A673 (cell line): ENCODE measurements at regions not wholly inside any gene's neighbourhood (a gene's known extent, or its start where the extent isn't known, plus 50 kb on each side); places are given as distances from the start of the nearest gene placed in this dataset.
A peak's percentile ranks its signal among the peaks of the same experiment; 100 is the strongest.

ENCODE experiments used
- BruUV-seq: library from RNA; stranded (reverse); fragments of 400-500 nt; replicated peaks from 2 replicates; lab custom pipeline; 2021; lab: Mats Ljungman, UMichigan
- CTCF ChIA-PET: fragments of 300-600 bp; sonication (Branson Sonifier 250); formaldehyde crosslinking; loops from one replicate; lab custom pipeline; 2022; ENCODE audit warnings: antibody characterized with exemption; lab: Charles Lee
- POLR2A ChIA-PET: fragments of 300-600 bp; sonication (Branson Sonifier 250); formaldehyde crosslinking; loops from one replicate; lab custom pipeline; 2022; ENCODE audit warnings: antibody characterized with exemption; ENCODE audit not compliant: low non-redundant PET; lab: Charles Lee
- DNase-seq: peaks from one replicate; pipeline ENCODE4 v3.0.0-alpha.2; 2015; ENCODE audit warnings: low spot score
- H3K27ac ChIP-seq: fragments of 200-600 bp; sonication (generic); 2 replicates; pipeline ENCODE4 v1.5.1; 2016; ENCODE audit warnings: mixed run types, low read depth, mild to moderate bottlenecking, mixed read lengths, antibody characterized with exemption, low read length; ENCODE audit not compliant: poor library complexity, severe bottlenecking
- H3K27me3 ChIP-seq: fragments of 200-600 bp; sonication (generic); replicated peaks from 2 replicates; pipeline ENCODE4 v1.6.1; 2017; ENCODE audit warnings: mixed run types, low read depth, mild to moderate bottlenecking, mixed read lengths, antibody characterized with exemption, low read length; ENCODE audit not compliant: insufficient read depth, poor library complexity
- H3K36me3 ChIP-seq: fragments of 200-600 bp; sonication (generic); 2 replicates; pipeline ENCODE4 v1.6.1; 2016; ENCODE audit warnings: mixed run types, mild to moderate bottlenecking, mixed read lengths, antibody characterized with exemption, low read length; ENCODE audit not compliant: insufficient read depth, poor library complexity, severe bottlenecking
- H3K4me1 ChIP-seq: fragments of 200-600 bp; sonication (generic); 2 replicates; pipeline ENCODE4 v1.6.1; 2017; ENCODE audit warnings: mixed run types, mild to moderate bottlenecking, mixed read lengths, antibody characterized with exemption, low read length; ENCODE audit not compliant: insufficient read depth, poor library complexity, severe bottlenecking
- H3K4me3 ChIP-seq: fragments of 200-600 bp; sonication (generic); 2 replicates; pipeline ENCODE4 v1.5.1; 2016; ENCODE audit warnings: low read depth, mixed run types, mild to moderate bottlenecking, mixed read lengths, low read length; ENCODE audit not compliant: poor library complexity, severe bottlenecking
- H3K9me3 ChIP-seq: fragments of 200-600 bp; sonication (generic); 2 replicates; pipeline ENCODE4 v1.6.1; 2016; ENCODE audit warnings: mixed run types, low read depth, mild to moderate bottlenecking, mixed read lengths, antibody characterized with exemption, low read length; ENCODE audit not compliant: poor library complexity, severe bottlenecking
- CTCF ChIP-seq: fragments of 300-800, 200-600 bp; sonication (generic); conservative IDR thresholded peaks from 2 replicates; pipeline ENCODE4 v1.5.1; 2017; ENCODE audit warnings: low read depth, mild to moderate bottlenecking, antibody characterized with exemption, low read length, moderate library complexity, mixed read lengths
- EZH2 ChIP-seq: fragments of 200-600 bp; sonication (generic); IDR thresholded peaks from 2 replicates; pipeline ENCODE4 v1.6.1; 2017; ENCODE audit warnings: borderline replicate concordance, low read depth, mild to moderate bottlenecking, mixed read lengths, antibody characterized with exemption, low read length; ENCODE audit not compliant: poor library complexity, severe bottlenecking
- intact Hi-C: fragments of 100-400 bp; cut with micrococcal nuclease; formaldehyde crosslinking; loops from one replicate; pipeline ENCODE4 v1.10.0; 2022; ENCODE audit not compliant: unreplicated experiment

- H3K4me3 ChIP-seq: no peak overlapping the region
- H3K4me1 ChIP-seq: no peaks in the 10 kb centered on the region
- ChIA-PET CTCF (no interaction called here), POLR2A (no interaction called here)
- intact Hi-C loops: no loop called here
- no peaks in the 10 kb centered on the region for H3K9me3 ChIP-seq
- H3K27ac ChIP-seq: no peak overlapping the region
- no peaks in the 10 kb centered on the region for H3K27me3 ChIP-seq
- no peaks in the 10 kb centered on the region for H3K36me3 ChIP-seq
- no peak for DNase-seq
- BruUV-seq: no TSS peak
- TF ChIP-seq CTCF: no peak
- no peak for TF ChIP-seq EZH2
Measured at GRCh38 chr4:147071209-147071740, 125.6 kb upstream of the TTC29 start.

GRCh38 chr4:147076179-147076578, 130.5 kb upstream of the TTC29 start:
- Histone ChIP-seq H3K27ac (no peak overlapping the region), H3K4me3 (no peak overlapping the region), H3K9me3 (no peaks in the 10 kb centered on the region), H3K4me1 (peaks cover 11% of the 10 kb centered on the region), H3K27me3 (no peaks in the 10 kb centered on the region), H3K36me3 (no peaks in the 10 kb centered on the region)
- no TSS peak for BruUV-seq
- TF ChIP-seq EZH2: no peak
- POLR2A ChIA-PET: no interaction called here
- CTCF ChIA-PET: interaction anchor here (0.5 kb wide), 1 partner anchor 85 kb away, joined by 3 read pairs; no protein-coding TSS in a partner anchor
- intact Hi-C loops: no loop called here
- peak; percentile 56 for DNase-seq

GRCh38 chr4:147076728-147077127, 131.1 kb upstream of the TTC29 start:
- no peaks in the 10 kb centered on the region for H3K9me3 ChIP-seq
- H3K27me3 ChIP-seq: no peaks in the 10 kb centered on the region
- H3K4me1 ChIP-seq: peaks cover 11% of the 10 kb centered on the region
- intact Hi-C loops: no loop called here
- no peak for TF ChIP-seq CTCF
- TF ChIP-seq EZH2: no peak
- ChIA-PET CTCF (interaction anchor here (0.5 kb wide), 1 partner anchor 84 kb away, joined by 3 read pairs; no protein-coding TSS in a partner anchor), POLR2A (no interaction called here)
- BruUV-seq: no TSS peak
- no peaks in the 10 kb centered on the region for H3K36me3 ChIP-seq
- no peak overlapping the region for H3K4me3 ChIP-seq
- no peak for DNase-seq
- no peak overlapping the region for H3K27ac ChIP-seq

- POLR2A ChIA-PET: no interaction called here
- Histone ChIP-seq H3K27ac (no peak overlapping the region), H3K4me1 (peaks cover 11% of the 10 kb centered on the region), H3K36me3 (no peaks in the 10 kb centered on the region), H3K27me3 (no peaks in the 10 kb centered on the region), H3K9me3 (no peaks in the 10 kb centered on the region), H3K4me3 (no peak overlapping the region)
- no peak for DNase-seq
- no TSS peak for BruUV-seq
- TF ChIP-seq EZH2: no peak
- CTCF ChIA-PET: no interaction called here
- intact Hi-C loops: no loop called here
Measured at GRCh38 chr4:147078362-147078761, 132.7 kb upstream of the TTC29 start.
